NB4 (cell line): ENCODE measurements at regions not wholly inside any gene's neighbourhood (a gene's known extent, or its start where the extent isn't known, plus 50 kb on each side); places are given as distances from the start of the nearest gene placed in this dataset.

ENCODE experiments used
- CTCF ChIP-seq: IDR thresholded peaks from one replicate; pipeline ENCODE4 v1.5.1; 2012; ENCODE audit warnings: low read depth, low read length
- MAX ChIP-seq: IDR thresholded peaks from 2 replicates; pipeline ENCODE4 v1.6.1; 2011; ENCODE audit warnings: low read depth, low read length
- MYC ChIP-seq: IDR thresholded peaks from 2 replicates; pipeline ENCODE4 v1.6.1; 2011; ENCODE audit warnings: low read depth, low read length
- POLR2A ChIP-seq: IDR thresholded peaks from 2 replicates; pipeline ENCODE4 v1.6.1; 2011; ENCODE audit warnings: mild to moderate bottlenecking; ENCODE audit not compliant: insufficient read length; ENCODE audit errors: extremely low read depth

GRCh38 chr4:156251373-156252065 is 297.9 kb upstream of the CTSO start:
- TF ChIP-seq CTCF: no peak
- TF ChIP-seq POLR2A: no peak
- TF ChIP-seq MYC: no peak
- TF ChIP-seq MAX: no peak
